ENCODE measurements at regions not wholly inside any gene's neighbourhood (a gene's known extent, or its start where the extent isn't known, plus 50 kb on each side); places are given as distances from the start of the nearest gene placed in this dataset.
A peak's percentile ranks its signal among the peaks of the same experiment; 100 is the strongest.

GRCh38 chr16:52805559-52806168 lies 247.0 kb downstream of the CHD9NB start:
- DNase-seq (ENCODE audit: low read depth in 4 of 4, low spot score in 3 of 4), result no peak

DNA sequence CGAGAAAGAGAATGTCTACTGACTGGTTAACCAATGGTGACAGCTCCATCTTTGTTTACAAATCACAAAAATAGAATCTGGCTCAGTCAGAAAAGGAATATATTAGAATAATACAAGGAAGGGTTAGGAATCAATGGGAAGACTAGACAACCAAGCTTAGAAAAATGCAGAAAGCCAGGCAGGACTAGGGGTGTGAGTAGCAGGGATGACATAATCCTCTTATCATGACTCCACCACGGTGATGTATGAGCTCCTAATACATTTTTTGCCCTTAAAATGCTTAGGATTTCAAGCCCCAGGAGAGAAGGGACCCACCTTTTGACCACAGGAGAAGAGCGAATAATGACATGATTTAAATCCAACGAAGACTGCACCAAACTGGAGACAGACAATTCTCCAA lies 252.3 kb downstream of the CHD9NB start:
- DNase-seq (ENCODE audit: low read depth in 4 of 4, low spot score in 3 of 4), result no peak

GRCh38 chr16:52799149-52799548 lies 252.2 kb upstream of the TOX3 start:
- DNase-seq (ENCODE audit: low read depth in 4 of 4, low spot score in 3 of 4), result no peak

GRCh38 chr16:52787709-52788108 lies 240.8 kb upstream of the TOX3 start:
- DNase-seq (ENCODE audit: low read depth in 4 of 4, low spot score in 3 of 4), result no peak

GRCh38 chr16:52786091-52786490 lies 239.1 kb upstream of the TOX3 start:
- DNase-seq (ENCODE audit: low read depth in 4 of 4, low spot score in 3 of 4), result no peak

DNA sequence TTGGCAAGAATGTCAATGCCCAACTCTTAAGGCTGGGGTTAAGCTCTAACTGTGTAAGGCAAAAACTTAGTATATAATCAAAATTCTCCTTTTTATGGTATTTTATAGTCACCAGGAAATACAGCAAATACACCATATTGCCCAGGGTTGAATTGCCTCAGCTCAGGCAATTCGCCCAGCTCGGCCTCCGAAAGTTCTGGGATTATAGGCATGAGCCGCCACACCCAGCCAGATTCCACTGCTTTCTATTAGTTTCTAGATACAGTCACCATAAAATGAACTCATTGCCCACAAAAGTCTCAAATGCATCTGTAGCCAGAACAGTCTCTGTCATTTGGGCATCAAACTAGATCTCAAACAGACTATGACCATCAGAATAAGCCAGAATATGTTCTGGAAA lies 238.7 kb upstream of the TOX3 start:
- DNase-seq (ENCODE audit: low read depth in 4 of 4, low spot score in 3 of 4), result no peak

GRCh38 chr16:52783616-52784015 lies 236.7 kb upstream of the TOX3 start:
- DNase-seq (ENCODE audit: low read depth in 4 of 4, low spot score in 3 of 4), result no peak

DNA sequence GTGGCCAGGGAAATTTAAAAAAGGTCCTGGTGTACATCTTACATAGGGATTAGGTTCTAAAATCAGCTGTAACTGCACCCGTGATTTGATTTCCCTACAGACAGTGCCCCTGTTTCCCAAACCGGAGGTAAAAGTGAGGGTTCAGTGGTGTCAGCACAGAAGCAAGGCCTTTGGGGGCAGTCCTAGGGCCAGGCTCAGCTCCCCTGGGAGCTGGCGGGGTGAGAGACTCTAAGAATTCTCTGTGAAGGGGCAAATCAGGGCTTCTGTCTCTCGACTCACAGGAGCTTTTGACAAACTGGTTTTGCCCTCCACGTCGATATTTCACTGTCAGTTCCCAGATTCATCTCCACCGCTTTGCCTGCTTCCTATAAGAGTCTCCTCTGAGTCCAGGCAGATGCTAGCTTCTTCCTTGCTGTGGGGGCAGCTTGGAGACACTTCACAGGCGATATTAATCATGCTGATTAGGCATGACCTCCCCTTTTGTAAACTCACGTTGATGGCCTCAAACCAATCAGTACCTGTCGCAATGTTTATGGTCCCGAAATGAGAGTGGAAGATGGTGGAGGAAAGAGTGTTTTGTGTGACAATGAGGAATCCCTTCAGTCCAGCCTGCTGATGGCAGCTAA lies 234.2 kb upstream of the TOX3 start:
- peak in 1 of 4 donors; percentile 10 for DNase-seq (ENCODE audit: low read depth in 4 of 4, low spot score in 3 of 4)

GRCh38 chr16:52773026-52773425 lies 226.1 kb upstream of the TOX3 start:
- no peak for DNase-seq (ENCODE audit: low read depth in 4 of 4, low spot score in 3 of 4)

DNA sequence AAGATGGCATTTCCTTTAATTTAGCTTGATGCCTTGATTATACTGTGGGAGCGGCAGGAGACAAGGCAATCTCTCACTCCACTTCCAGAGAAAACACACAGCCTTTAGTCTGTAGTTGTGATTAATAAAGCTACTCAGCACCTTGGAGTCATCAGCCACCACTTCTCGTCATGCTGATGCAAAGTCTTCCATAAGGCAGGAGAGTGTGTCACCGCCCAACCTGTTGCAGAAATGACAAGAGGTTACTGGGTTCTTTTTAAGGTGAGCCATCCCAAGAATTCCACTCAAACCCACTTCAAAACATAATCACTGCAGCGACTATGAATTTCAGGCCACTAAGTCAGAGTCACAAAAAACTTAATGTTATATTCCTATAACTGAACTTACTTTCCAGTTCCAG lies 223.9 kb upstream of the TOX3 start:
- no peak for DNase-seq (ENCODE audit: low read depth in 4 of 4, low spot score in 3 of 4)

- DNase-seq (ENCODE audit: low read depth in 4 of 4, low spot score in 3 of 4), result no peak
These were observed 211.5 kb upstream of the TOX3 start for GRCh38 chr16:52758473-52758855.

GRCh38 chr16:52757746-52758472 lies 211.0 kb upstream of the TOX3 start:
- DNase-seq (ENCODE audit: low read depth in 4 of 4, low spot score in 3 of 4), result no peak

DNA sequence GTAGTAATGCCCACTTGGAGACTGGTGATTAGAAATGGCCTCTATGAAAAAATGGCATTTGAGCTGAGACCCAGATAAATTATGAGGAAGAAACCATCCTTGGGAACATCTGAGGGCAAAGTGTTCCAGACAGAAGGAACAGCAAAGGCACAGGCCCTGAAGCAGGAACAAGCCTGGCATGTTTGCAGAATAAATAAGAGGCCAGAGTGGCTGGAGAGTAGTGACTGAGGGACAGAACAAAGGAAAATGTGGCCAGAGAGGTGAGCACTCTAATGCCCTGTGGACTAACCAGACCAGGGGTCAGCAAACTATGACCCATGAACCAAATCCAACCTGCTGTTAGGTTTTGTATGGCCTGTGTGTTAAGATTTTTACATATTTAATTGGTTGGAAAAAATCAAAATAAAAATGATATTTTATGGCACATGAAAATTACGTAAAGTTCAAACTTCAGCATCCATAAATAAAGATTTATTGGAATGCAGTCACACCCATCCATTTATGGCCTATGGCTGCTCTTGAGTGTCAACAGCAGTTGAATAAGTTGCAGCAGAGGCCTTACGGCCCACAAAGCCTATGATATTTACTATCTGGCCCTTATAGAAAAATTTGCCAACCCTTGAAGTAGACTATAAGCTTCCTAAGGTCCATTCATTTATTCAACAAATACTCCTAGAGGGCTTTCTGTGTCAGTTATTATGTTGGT lies 210.0 kb upstream of the TOX3 start:
- DNase-seq (ENCODE audit: low read depth in 4 of 4, low spot score in 3 of 4), result no peak

- DNase-seq (ENCODE audit: low read depth in 4 of 4, low spot score in 3 of 4), result no peak
These were observed 208.5 kb upstream of the TOX3 start for GRCh38 chr16:52755396-52755795.

- DNase-seq (ENCODE audit: low read depth in 4 of 4, low spot score in 3 of 4), result no peak
These were observed 204.1 kb upstream of the TOX3 start for GRCh38 chr16:52751035-52751434.

- no peak for DNase-seq (ENCODE audit: low read depth in 4 of 4, low spot score in 3 of 4)
These were observed 201.8 kb upstream of the TOX3 start for GRCh38 chr16:52748741-52749140.

GRCh38 chr16:52747088-52747595 lies 200.2 kb upstream of the TOX3 start:
- no peak for DNase-seq (ENCODE audit: low read depth in 4 of 4, low spot score in 3 of 4)

- no peak for DNase-seq (ENCODE audit: low read depth in 4 of 4, low spot score in 3 of 4)
These were observed 196.8 kb upstream of the TOX3 start for GRCh38 chr16:52743707-52744106.

DNA sequence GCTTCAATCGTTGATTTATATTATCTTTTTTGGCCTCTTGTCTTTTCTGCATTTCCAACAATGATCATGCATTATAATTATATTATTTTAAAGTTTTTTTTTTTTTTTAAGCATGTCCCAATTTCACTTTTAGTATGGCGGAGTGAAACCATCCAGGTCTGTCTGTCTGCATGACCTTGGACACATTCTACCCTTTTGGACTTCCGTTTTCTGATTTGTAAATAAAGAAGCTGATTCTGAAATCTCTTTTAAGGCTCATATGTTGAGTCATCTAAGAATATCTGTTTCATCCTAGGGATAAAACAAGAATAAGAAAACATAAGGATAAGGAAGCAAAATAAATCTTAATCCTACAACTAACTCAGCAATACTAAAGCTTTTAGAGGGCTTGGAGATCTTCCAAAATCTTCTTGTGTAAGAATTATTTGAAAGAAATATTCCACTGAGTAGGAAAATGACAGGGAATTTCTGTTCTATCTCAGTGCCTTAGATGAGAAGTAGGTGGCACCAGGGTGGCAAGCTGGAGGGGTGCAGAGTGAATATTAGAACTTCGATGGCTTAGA lies 195.7 kb upstream of the TOX3 start:
- DNase-seq (ENCODE audit: low read depth in 4 of 4, low spot score in 3 of 4), result no peak

GRCh38 chr16:52742052-52742451 lies 195.1 kb upstream of the TOX3 start:
- no peak for DNase-seq (ENCODE audit: low read depth in 4 of 4, low spot score in 3 of 4)

- no peak for DNase-seq (ENCODE audit: low read depth in 4 of 4, low spot score in 3 of 4)
These were observed 194.4 kb upstream of the TOX3 start for GRCh38 chr16:52741351-52741750.

All from right renal pelvis (tissue), 4 donors.